Endothelial cell of umbilical vein (primary cell): ENCODE measurements at regions not wholly inside any gene's neighbourhood (a gene's known extent, or its start where the extent isn't known, plus 50 kb on each side); places are given as distances from the start of the nearest gene placed in this dataset.

Experiments
- BruUV-seq: library from RNA; stranded (reverse); fragments of 400-500 nt; replicated peaks from 2 replicates; lab custom pipeline; 2021; lab: Mats Ljungman, UMichigan
- CTCF ChIA-PET: fragments of 300-600, 350-600 bp; sonication (Branson Sonifier 250); formaldehyde crosslinking; loops from one replicate; lab custom pipeline; 2021; ENCODE audit warnings: antibody characterized with exemption, inconsistent platforms; lab: Charles Lee
- POLR2A ChIA-PET: fragments of 300-600, 350-600 bp; sonication (Branson Sonifier 250); formaldehyde crosslinking; loops from one replicate; lab custom pipeline; 2021; ENCODE audit warnings: antibody characterized with exemption, inconsistent platforms; lab: Charles Lee
- DNase-seq: peaks from one replicate; pipeline ENCODE4 v3.0.0-alpha.2; 2011; ENCODE audit warnings: low read depth, low spot score
- FAIRE-seq: peaks from 2 replicates; lab custom pipeline; 2011; peaks lifted over from hg19 to GRCh38; lab: Jason Lieb, UNC
- H2AFZ ChIP-seq: 2 replicates; pipeline ENCODE4 v1.6.0; 2012; ENCODE audit warnings: low read depth, low read length, control low read depth, inconsistent platforms
- H3K27ac ChIP-seq: 2 replicates; pipeline ENCODE4 v1.5.1; 2011; ENCODE audit warnings: low read depth, mild to moderate bottlenecking, control low read depth, low read length, moderate library complexity; ENCODE audit not compliant: insufficient read depth
- H3K27me3 ChIP-seq, 2 experiments: 2 replicates each; pipeline versions ENCODE4 v1.6.0 to v1.6.1; 2011; ENCODE audit warnings: low read length in 2 of 2, mixed read lengths in 1 of 2; ENCODE audit not compliant: control insufficient read depth in 2 of 2, insufficient read depth in 2 of 2
- H3K36me3 ChIP-seq, 2 experiments: 2 replicates in 1 of 2; 3 replicates in 1 of 2; pipeline ENCODE4 v1.5.1; 2011; ENCODE audit warnings: low read length in 2 of 2, mild to moderate bottlenecking in 1 of 2, moderate library complexity in 1 of 2; ENCODE audit not compliant: control insufficient read depth in 2 of 2, insufficient read depth in 2 of 2; ENCODE audit errors: extremely low read depth in 1 of 2
- H3K4me1 ChIP-seq: 3 replicates; pipeline ENCODE4 v1.5.1; 2011; ENCODE audit warnings: mild to moderate bottlenecking, low read length; ENCODE audit not compliant: control insufficient read depth, insufficient read depth; ENCODE audit errors: extremely low read depth
- H3K4me2 ChIP-seq: 2 replicates; pipeline ENCODE4 v1.6.1; 2011; ENCODE audit warnings: low read length, control low read depth, mixed read lengths; ENCODE audit not compliant: insufficient read depth
- H3K4me3 ChIP-seq, 3 experiments: fragments of 200-600 bp in 1 of 3; sonication (generic), shearing (Covaris generic) in 1 of 3; replicated peaks in 1 of 3; 2 replicates each; pipeline ENCODE4 v1.5.1; 2011 to 2016; ENCODE audit warnings: control low read depth in 3 of 3, low read length in 3 of 3, mild to moderate bottlenecking in 2 of 3, inconsistent platforms in 1 of 3, low read depth in 1 of 3, moderate library complexity in 1 of 3; ENCODE audit not compliant: insufficient read depth in 1 of 3
- H3K79me2 ChIP-seq: 2 replicates; pipeline ENCODE4 v1.6.0; 2012; ENCODE audit warnings: low read length, inconsistent platforms; ENCODE audit not compliant: control insufficient read depth, insufficient read depth
- H3K9ac ChIP-seq: replicated peaks from 2 replicates; pipeline ENCODE3; 2011; ENCODE audit warnings: low read length, control low read depth; ENCODE audit not compliant: insufficient read depth; ENCODE audit errors: extremely low read depth
- H3K9me1 ChIP-seq: replicated peaks from 3 replicates; pipeline ENCODE4 v1.6.0; 2011; ENCODE audit warnings: mild to moderate bottlenecking, low read length; ENCODE audit not compliant: control insufficient read depth, insufficient read depth; ENCODE audit errors: extremely low read depth
- H3K9me3 ChIP-seq: replicated peaks from 2 replicates; pipeline ENCODE4 v1.5.1; 2012; ENCODE audit warnings: low read length, inconsistent platforms; ENCODE audit not compliant: control insufficient read depth, insufficient read depth
- H4K20me1 ChIP-seq: replicated peaks from 2 replicates; pipeline ENCODE3; 2011; ENCODE audit warnings: mild to moderate bottlenecking, low read length; ENCODE audit not compliant: control insufficient read depth, insufficient read depth; ENCODE audit errors: extremely low read depth
- CTCF ChIP-seq, 2 donors: IDR thresholded peaks; 1 replicate in 1 of 2; 2 replicates in 1 of 2; pipeline ENCODE4 v1.5.1; 2011; ENCODE audit warnings: low read length in 2 of 2, mild to moderate bottlenecking in 2 of 2, moderate library complexity in 2 of 2, control low read depth in 1 of 2, inconsistent platforms in 1 of 2, low read depth in 1 of 2; ENCODE audit not compliant: insufficient read depth in 1 of 2; ENCODE audit errors: extremely low read depth in 1 of 2
- GATA2 ChIP-seq: IDR thresholded peaks from 2 replicates; pipeline ENCODE4 v1.7.0; 2011; ENCODE audit warnings: low read depth, mild to moderate bottlenecking, moderate library complexity, mixed read lengths, low read length; ENCODE audit not compliant: insufficient read length, insufficient read depth
- MAX ChIP-seq: IDR thresholded peaks from 2 replicates; pipeline ENCODE4 v1.6.1; 2011; ENCODE audit not compliant: insufficient read depth, insufficient read length
- dilution Hi-C: fragments of 300-500 bp; cut with MboI; formaldehyde crosslinking; loops from one replicate; pipeline ENCODE4 v1.15.0; 2019; ENCODE audit warnings: low sequenced_read_pairs; ENCODE audit not compliant: extremely low pct_ligation_motif_present
- intact Hi-C: fragments of 100-400 bp; cut with micrococcal nuclease; formaldehyde crosslinking; loops from one replicate; pipeline ENCODE4 v1.10.0; 2022

GRCh38 chr1:60589916-60590315 lies 492.4 kb upstream of the NFIA start:
- ChIA-PET POLR2A (no interaction called here), CTCF (interaction anchor here (0.9 to 1.0 kb wide), 2 partner anchors 11 to 175 kb away, joined by 3 read pairs; no protein-coding TSS in a partner anchor)
- H3K9me1 ChIP-seq: no peaks in the 10 kb centered on the region
- H3K4me2 ChIP-seq: no peak overlapping the region
- H3K27ac ChIP-seq: no peak overlapping the region
- intact Hi-C loops (loop anchor here (2.0 to 5.0 kb wide), 2 partner anchors 17 to 32 kb away; no protein-coding TSS in a partner anchor), dilution Hi-C loops (no loop called here)
- H3K9me3 ChIP-seq: no peaks in the 10 kb centered on the region
- TF ChIP-seq CTCF (IDR thresholded peaks at IDR 0.05; ENCODE audit: extremely low read depth in 1 of 2, insufficient read depth in 1 of 2, low read depth in 1 of 2, low read length in 2 of 2) (no peak), GATA2 (no peak)
- no TSS peak for BruUV-seq
- H3K79me2 ChIP-seq: no peaks in the 10 kb centered on the region
- no peak for FAIRE-seq
- H3K36me3 ChIP-seq: no peaks in the 10 kb centered on the region
- no peaks in the 10 kb centered on the region for H4K20me1 ChIP-seq
- no peak overlapping the region for H3K4me3 ChIP-seq
- H3K27me3 ChIP-seq: no peaks in the 10 kb centered on the region
- no peak overlapping the region for H2AFZ ChIP-seq
- no peak overlapping the region for H3K9ac ChIP-seq
- peak; percentile 32 for DNase-seq
- peaks cover 14% of the 10 kb centered on the region for H3K4me1 ChIP-seq

GRCh38 chr1:60589046-60589748 lies 493.2 kb upstream of the NFIA start:
- Histone ChIP-seq H3K27me3 (no peaks in the 10 kb centered on the region), H3K4me2 (peak overlapping the region; percentile 28), H3K27ac (peak overlapping the region; percentile 34), H4K20me1 (no peaks in the 10 kb centered on the region), H3K9me1 (no peaks in the 10 kb centered on the region), H3K4me1 (peaks cover 14% of the 10 kb centered on the region), H3K79me2 (no peaks in the 10 kb centered on the region), H3K9me3 (peaks cover 3% of the 10 kb centered on the region), H3K36me3 (no peaks in the 10 kb centered on the region), H3K4me3 (no peak overlapping the region), H3K9ac (no peak overlapping the region), H2AFZ (peak overlapping the region; percentile 52)
- BruUV-seq: no TSS peak
- FAIRE-seq (peak; percentile 60), DNase-seq (peak; percentile 60)
- POLR2A ChIA-PET: no interaction called here
- intact Hi-C loops (loop anchor here (2.0 to 5.0 kb wide), 2 partner anchors 16 to 33 kb away; no protein-coding TSS in a partner anchor), dilution Hi-C loops (no loop called here)
- CTCF ChIA-PET: interaction anchor here (0.9 to 1.4 kb wide), 3 partner anchors 11 to 176 kb away, joined by 3 read pairs; no protein-coding TSS in a partner anchor
- TF ChIP-seq GATA2: peak; percentile 33
- TF ChIP-seq MAX: no peak
